GM21515 (cell line): ENCODE measurements at regions not wholly inside any gene's neighbourhood (a gene's known extent, or its start where the extent isn't known, plus 50 kb on each side); places are given as distances from the start of the nearest gene placed in this dataset.

ENCODE experiments used
- ATAC-seq: cut with Tn5 transposase; IDR thresholded peaks from one replicate; pipeline ENCODE4 v1.9.1; 2021; ENCODE audit not compliant: unreplicated experiment

DNA sequence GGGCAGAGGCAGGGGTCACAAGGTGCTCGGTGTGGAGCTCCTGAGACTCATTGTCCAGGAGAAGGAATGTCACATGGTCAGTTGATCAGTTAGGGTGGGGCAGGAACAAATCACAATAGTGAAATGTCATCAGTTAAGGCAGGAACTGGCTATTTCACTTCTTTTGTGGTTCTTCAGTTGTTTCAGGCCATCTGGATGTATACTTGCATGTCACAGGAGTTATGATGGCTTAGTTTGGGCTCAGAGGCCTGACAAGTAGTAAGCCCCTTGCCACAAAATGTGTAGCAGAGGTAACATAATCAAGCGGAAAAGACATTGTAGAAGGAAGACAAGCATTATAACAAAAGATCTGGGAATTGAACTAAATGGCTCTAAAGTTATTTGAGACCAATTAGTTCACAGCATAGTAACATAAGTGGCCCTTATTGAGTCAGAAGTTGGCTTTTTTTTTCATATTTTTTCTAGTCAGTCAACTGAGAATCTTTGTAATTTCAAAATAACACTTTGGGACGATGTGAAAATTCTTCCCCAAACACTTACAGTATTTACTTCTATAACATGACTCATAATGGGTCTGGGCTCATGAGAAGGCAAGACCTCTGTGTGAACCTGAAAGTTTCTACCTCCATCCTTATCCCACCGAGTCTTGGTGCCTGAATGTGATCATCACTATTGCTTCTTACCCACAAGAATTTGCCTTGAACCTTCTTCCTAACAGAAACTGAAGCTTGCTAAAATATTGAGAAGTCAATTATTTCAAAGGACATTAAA is 137.0 kb upstream of the DPT start:
- ATAC-seq: no peak

DNA sequence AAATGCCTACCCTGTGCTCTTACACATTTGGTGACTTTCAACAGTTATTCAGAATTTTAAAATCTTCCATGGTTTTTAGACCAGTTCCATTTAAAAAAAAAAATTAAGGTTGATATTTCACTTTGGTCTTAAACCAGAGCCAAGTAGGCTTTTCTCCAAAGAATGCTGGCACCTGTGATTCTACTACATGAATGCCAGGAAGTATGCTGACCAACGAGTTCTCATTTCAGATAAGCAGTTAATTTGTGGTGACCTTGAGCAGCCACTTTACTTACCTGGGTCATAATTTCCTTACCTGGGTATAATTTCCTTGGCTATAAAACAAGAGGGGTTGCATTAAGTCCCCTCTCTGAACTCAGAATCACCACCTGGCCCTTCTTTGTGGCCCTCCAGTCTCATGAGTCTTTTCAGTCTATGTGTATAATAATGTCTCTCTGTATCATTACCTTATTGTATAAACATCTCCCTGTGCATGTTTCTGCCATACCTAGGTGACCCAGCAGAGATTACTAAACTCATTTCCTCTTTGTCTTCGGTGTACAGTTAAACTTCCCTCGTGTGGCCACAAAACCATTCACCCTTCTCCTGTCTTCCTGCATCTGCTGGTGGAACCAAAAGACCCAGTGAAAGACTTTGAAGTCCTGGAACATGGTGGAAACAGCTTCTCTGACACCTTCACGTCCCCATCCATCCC is 139.1 kb upstream of the DPT start:
- ATAC-seq: no peak

DNA sequence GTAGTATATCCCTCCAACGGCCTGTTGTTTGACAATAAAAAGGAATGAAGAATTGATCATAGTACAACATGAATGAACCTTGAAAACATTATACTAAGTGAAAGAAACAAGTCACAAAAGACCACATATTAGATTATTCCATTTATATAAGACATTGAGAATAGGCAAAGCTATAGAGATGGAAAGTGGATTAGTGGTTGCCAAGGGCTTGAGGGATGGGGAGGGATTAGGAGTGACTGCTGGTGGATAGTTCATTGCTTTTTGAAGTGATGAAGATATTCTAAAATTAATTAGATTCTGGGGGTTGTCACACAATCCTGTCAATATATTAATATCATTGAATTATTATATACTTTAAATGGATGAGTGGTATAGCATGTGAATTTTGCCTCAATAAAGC is 142.5 kb upstream of the DPT start:
- no peak for ATAC-seq

DNA sequence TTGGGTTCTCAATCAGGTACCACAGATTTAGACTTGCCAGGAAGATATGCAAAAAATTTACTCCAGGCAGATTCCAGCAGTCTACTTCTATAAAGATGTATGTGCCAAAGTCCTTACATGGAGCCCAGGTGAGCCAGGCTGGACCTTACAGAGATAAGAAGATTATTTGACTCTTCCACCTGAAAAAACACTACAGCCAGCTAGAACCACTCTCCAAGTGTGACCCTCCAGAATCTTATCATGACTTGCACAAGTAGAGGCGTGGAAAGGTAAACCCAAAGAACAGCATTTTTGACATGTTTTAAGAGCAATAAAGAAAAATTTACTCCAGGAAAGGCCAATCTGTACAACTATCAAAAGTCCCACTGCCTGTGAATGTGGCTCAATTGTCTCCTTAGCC is 146.8 kb upstream of the DPT start:
- ATAC-seq: no peak

DNA sequence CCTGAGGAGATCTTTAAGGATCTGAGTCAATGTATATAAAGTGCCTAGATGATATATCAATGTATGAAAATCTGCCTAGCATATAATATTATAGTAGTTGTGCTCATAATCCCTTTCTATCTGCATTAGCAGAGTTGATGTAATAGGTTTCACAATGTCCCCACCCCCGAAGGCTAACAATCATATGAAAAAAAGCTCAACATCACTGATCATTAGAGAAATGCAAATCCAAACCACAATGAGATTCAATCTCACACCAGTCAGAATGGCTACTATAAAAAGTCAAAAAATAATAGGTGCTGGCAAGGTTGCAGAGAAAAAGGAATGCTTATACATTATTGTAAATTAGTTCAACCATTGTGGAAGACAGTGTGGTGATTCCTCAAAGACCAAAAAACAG is 147.8 kb upstream of the DPT start:
- no peak for ATAC-seq

DNA sequence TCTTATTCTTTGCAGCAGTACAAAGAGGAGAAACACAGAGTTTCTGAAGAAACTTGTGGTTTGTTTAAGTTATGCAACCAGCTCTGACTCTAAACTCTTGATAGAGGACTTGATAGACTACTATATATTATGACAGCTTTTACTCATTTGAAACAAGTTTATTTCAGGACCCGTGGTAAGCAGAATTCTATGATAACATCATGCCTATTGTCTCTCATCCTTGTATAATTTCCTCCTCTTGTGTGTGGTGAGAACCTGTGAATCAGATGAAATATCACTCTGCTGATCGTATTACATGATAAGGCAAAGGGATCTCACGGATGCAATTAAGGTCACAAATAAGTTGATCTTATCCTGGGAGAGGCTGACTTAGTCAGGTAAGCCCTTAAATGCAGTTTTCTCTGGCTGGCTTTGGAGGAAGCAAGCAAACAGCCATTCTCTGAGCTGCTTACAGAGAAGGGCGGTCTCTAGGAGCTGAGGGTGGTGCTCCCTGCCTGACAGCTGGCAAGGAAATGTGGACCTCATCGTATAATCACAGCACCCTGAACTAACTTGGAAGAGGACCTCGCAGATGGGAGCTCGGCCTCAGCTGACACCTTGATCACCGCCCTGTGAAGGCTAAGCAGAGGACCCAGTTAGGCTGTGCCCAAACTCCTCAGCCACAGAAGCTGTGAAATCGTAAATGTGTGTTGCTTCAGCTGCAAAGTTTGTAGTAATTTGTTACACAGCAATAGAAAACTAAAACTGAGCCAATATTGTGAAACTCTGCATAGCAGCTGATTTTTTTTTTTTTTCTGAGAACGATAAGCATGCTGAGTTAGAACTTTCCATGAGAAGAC is 151.1 kb upstream of the DPT start:
- no peak for ATAC-seq

DNA sequence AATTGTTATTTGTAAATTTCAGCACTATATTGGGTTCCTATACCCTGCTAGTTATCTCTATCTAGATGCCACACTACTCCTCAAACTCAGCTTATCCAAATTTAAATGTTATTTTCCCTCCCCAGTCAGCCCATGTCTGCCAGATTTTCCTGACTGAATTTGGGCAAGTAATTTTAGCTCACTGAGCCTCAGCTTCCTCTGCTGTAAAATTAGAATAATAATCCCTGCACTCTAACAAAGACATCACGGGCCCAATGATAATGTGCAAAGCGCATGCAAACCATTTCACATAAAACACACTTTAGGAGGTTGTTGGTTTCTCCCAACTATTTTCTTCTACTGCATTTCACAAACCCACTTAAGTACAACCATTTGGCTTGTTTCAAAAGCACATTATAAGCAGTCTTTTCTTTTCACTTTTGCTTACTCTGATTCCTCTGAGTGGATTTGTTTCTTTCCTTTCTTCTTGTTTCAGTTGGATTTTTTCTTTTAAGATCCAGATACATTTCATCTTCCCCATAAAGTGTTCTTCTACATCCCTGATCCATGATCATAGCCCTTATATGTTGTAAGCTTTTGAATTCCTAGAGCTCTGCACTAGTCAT is 152.8 kb upstream of the DPT start:
- no peak for ATAC-seq

DNA sequence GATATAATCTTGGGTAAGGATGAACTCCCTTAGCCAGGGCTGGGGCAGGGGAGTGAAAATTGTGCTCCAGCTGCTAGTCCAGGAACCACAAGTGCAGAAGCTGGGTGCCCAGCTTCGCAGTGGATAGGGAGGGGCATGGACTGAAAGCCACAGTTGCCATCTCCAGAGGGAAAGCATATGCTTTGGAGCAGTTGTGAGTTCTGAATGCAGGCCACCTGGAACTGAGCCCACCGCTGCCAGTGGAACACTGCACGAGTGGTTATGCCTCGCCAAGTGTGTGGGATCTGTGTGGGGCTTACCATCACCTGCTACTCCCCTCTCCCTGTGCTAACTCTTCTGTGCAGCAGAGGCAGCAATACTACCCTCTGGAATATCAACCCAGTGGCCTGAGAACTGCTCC is 158.4 kb upstream of the DPT start:
- no peak for ATAC-seq

DNA sequence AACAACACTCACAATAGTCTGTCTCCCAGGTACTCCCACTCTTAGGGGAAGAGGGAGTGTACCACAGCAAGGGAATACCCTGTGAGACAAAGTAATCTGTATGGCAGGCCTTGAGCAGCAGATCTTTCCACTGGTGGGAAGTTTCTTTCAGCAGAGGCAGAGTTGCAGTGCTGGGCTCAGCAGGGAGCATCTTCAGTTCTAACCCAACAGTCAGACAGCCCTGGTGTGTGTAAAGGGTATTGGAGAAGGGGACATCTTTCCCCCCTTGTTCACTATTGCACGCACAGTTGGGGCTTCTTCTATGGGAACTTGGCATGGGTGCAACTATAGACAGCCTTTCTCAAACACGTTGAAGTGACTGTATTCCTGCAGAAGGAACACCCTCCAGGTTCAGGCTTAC is 159.4 kb upstream of the DPT start:
- no peak for ATAC-seq

DNA sequence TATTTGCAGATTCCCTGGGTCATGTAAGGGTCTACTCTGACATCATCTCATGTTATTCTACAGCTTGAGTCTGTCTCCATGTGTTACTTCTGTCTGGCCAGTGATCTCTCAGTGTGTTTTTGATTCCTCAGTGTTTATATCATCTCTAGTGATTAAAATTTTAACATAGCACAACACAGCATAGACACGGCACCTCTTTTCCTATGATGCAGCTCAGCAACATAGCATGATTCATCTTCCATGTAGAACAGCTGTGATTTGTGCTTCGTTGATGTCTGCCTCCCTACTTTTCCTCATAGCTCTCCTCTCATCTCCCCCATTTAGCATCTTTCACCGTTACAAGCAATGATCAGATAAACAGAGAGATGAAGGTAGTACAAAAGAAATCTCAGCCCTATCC is 163.9 kb upstream of the DPT start:
- no peak for ATAC-seq

DNA sequence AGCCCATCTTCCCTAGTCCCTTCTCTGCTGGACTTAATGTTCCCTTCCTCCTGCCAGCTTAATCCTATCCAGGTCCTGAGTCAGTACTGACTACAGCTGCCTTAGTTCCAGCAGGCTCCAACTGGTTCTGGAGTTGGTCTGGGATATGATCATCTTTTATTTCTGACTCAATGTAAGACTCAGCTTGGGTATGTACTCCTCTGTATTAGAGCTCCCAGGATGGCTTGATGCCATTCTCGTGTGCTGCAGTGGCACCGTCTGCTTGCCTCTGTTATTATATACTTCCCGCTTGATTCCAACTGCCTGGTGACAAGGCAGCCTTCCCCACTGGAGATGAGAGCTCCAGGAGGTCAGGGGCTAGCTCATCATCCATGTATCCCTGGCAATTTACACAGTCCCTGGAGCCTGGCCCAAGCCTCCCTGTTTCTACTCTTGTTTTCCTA is 164.4 kb upstream of the DPT start:
- no peak for ATAC-seq

DNA sequence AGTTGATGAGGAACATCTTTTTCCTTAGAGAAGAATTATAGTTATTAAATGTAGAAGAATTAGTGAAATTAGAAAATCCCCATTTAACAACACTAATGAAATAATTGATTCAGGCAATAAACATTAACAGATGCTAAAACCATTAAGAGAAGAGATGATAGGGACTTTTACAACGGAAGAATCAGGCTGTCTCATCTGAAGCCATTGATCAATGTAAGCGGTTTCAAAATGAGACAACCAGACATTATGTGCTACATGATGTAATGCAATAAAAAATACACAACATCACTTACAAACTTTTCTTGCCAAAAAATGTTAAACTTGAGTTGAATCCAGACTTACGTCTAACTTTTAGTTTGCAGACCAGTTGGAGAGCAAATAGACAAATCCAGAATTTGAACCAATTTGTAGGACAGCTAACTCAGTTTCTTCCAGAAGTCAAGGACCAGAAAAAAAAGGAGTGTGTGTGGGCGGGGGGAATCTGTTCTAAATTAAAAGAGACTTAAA is 165.4 kb upstream of the DPT start:
- no peak for ATAC-seq

DNA sequence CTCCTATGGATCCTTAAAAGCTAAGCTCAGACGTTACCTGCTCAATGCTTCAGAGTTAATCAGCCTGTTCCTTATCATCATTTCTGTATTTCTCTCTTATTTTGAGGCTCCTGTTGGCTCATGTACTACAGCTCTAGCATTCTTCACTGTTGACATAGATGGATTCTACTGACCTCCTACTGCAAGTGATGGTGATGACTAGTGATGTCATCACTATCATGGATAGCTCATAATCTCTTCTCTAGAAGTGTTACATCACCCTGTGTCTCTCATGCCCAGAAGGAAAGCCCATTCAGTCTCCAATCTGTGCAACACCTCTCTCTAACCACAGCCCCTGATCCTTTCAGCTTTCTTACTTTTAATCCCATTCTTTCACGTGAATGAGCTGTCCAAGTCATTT is 168.2 kb upstream of the DPT start:
- no peak for ATAC-seq

DNA sequence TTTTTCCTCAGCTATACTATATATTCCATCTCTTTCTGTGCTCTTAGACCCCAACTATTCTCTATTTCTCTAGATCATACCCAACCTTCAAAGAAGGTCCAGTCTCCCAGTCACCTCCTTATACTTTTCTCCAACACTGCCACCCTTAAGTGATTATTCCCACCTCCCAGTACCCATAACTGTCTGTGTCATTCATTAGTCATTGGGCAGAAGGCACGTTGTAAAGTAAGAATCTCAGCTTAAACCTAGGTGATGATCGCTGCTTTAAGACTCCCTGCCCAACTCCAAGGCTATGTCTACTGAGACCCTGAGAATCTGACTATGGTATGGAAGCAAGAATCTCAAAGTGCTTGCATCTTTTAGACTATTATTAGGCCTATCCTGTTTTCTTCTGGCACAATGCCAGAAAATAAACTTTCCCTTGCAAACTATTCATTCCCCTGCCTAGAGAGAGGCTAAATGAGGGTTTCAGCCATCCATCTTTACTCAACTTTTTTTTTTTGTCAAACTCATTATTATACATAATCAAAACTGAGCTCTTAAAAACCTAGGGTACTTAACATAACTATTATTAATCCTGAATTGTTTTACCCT is 174.3 kb upstream of the DPT start:
- no peak for ATAC-seq

DNA sequence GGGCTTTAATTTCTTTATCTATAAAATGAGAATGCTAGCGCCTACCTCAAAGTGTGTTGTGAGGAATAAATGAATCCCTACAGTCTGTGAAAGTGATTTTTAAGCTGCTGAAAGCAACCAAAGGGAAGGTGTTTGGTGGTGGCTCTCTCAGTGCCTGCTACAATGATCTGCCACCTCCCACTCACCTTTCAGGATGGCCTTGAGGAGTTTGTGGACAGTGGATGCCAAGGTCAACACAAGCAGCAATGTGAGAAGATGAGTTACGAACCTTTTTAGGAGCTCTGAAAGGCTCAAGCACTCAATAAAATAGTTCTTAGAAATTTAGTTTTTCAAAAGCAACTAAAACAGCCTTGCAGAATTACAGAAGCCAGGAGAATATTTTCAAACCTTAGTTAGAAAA is 176.6 kb upstream of the DPT start:
- ATAC-seq: no peak

DNA sequence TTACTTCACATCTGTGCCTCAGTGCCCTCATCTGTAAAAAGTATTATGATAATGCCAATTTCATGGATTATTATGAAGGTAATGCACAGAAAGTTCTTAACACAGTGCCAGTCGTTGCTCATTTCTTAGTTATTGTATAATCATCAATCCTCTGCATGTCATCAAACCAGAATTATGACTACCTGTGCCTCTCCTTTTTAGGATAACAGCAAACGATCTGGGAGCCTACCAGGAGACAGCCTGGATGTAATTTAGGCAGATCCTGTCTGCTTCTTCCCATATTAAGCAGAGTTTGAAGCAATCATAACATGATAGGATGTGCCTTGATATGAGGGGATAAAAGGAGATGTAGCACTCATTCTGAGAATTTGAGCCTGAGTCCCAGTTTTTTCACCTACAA is 177.4 kb upstream of the DPT start:
- no peak for ATAC-seq

DNA sequence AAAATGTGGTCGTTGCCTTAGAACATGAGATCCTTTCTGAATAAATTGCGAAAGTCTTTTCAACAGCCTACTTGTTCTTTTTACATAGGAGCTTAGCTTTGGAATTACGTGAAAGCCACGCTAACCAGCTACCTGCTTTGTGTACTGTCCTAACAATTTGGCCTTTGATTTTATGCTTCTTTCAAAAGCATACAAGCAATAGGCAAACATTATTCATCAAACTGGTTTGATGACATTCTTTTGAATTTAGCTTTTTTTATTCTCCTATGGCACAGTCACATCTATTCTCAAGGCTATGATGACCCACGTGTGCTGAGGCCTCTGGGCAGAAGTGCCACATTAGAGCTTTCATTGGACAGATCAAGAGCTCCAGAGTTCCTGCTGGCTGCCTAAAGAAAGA is 178.0 kb upstream of the DPT start:
- no peak for ATAC-seq

DNA sequence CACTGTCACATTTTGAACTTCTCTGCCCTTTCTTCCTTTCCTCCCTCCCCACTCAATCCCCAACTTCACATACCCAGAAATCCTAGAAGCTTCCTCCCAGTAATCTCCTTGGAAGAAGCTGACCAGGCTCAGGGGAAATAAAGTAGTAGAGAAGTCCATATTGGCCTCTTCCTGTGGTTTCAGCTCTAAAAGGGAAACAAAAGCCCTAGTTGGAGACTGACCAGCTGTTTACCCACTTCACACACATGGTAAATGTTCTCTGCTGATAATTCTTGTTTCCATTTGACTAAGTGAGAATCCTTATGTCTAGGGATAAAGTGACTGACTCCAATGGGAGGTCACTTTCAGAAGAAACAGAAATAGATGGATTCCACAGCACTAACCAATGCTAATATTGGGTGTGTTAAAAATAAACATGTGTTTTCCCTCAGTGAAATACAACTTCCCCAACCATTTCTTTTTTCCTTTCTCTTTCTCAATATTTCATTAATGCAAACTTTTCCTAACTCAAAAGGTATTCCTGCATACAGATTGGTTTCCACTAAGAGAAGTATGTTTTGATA is 178.9 kb upstream of the DPT start:
- ATAC-seq: no peak

DNA sequence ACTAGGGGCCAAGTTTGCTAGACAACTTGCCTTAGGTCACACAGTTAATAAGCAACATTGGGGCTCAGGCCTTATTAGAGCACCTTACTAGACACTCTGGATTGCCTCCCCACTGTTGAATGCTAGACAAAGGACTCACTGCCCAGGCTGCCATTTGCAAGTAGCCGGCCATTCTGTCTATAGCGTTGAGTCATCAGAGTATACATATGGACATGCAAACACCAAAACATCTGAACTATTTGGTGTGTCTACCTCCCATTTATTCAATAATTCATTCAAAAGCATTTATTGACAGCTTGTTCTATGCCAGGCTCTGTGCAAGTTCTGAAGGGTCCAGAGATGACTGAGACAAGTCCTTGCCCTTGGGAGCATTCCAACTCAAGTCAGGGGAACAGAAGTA is 181.4 kb upstream of the DPT start:
- ATAC-seq: no peak

DNA sequence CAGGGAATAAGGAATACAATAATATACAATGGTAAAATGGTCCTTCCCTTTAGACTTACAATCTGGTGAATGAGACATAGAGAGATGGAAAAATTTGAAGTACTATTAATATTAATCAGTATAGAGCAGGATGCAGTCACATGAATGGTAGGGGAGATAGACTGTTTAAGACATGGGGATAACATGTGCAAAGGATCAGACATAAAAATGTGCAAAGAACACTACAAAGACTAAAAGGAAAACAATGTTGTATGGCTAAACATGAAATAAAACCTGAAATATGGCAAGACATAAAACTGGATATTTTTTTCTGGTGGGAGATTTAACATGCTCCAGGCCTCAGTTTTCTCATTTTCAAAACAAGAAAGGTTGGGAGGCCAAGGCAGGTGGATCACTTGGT is 182.4 kb upstream of the DPT start:
- ATAC-seq: no peak
